ENCODE measurements at regions not wholly inside any gene's neighbourhood (a gene's known extent, or its start where the extent isn't known, plus 50 kb on each side); places are given as distances from the start of the nearest gene placed in this dataset.

DNA sequence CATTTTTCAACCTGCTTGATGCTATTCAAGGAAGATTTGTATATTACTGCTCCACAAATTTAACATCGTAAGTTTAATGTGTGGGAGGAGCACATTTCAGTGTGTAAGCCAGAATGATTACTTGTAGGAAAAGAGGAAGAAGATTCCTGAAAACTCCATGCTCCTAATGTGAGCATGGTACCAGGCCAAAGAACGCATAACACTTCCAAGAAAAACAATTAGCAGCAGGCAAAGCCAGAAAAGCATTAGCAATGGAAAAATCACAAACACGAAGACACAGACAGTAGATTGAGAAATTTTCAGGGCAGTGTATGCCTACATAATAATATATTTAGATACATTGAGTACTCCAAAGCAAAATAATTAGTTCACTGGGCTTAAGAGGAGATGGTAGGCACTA is 96.6 kb upstream of the CBLB start:
- H3K27ac ChIP-seq (ENCODE audit: low read depth, low read length, poor library complexity, severe bottlenecking), result no peak overlapping the region

DNA sequence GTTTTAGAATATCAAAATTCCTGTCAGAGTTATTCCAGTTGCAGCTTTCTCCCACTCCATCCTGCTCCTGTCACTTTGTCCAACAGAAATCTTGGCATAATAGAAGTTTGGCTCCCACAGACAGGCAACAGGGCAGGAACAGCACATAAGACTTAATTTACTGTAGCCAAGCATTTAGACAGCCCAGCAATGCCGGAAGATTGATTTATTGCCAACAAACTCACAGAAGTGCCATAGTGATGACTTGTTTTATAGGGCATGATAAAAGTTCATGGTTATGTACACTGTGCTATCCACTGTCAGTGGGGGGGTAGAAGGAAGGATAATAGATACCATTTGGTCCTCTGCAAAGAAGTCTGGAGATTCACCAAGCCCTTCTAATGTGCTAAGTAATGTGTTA is 98.3 kb upstream of the CBLB start:
- Histone ChIP-seq H4K20me1 (ENCODE audit: insufficient read depth, low read length) (no peaks in the 10 kb centered on the region), H3K9me3 (ENCODE audit: low read length) (peaks cover 3% of the 10 kb centered on the region; the same call in 1 of the 2 replicates), H3K4me3 (ENCODE audit: low read depth, low read length, poor library complexity, severe bottlenecking) (no peak overlapping the region), H3K9me2 (ENCODE audit: low read depth, low read length) (no peaks in the 10 kb centered on the region), H3K4me1 (ENCODE audit: insufficient read depth, low read length, severe bottlenecking) (no peaks in the 10 kb centered on the region), H3K36me3 (ENCODE audit: insufficient read depth, low read length) (no peaks in the 10 kb centered on the region), H3F3A (ENCODE audit: insufficient read depth, low read length) (no peaks in the 10 kb centered on the region), H3K79me2 (ENCODE audit: insufficient read depth, low read length) (no peaks in the 10 kb centered on the region), H2AFZ (ENCODE audit: low read length) (no peak overlapping the region), H3K9ac (ENCODE audit: low read length) (no peak overlapping the region), H3K4me2 (ENCODE audit: low read length) (no peak overlapping the region), H3K27ac (ENCODE audit: low read depth, low read length, poor library complexity, severe bottlenecking) (no peak overlapping the region), H3K27me3 (ENCODE audit: insufficient read depth, low read length) (no peaks in the 10 kb centered on the region)
- TF ChIP-seq, protein P1, sequence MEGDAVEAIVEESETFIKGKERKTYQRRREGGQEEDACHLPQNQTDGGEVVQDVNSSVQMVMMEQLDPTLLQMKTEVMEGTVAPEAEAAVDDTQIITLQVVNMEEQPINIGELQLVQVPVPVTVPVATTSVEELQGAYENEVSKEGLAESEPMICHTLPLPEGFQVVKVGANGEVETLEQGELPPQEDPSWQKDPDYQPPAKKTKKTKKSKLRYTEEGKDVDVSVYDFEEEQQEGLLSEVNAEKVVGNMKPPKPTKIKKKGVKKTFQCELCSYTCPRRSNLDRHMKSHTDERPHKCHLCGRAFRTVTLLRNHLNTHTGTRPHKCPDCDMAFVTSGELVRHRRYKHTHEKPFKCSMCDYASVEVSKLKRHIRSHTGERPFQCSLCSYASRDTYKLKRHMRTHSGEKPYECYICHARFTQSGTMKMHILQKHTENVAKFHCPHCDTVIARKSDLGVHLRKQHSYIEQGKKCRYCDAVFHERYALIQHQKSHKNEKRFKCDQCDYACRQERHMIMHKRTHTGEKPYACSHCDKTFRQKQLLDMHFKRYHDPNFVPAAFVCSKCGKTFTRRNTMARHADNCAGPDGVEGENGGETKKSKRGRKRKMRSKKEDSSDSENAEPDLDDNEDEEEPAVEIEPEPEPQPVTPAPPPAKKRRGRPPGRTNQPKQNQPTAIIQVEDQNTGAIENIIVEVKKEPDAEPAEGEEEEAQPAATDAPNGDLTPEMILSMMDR (IDR thresholded peaks at IDR 0.05; ENCODE audit: low read length), result no peak
- no peak for TF ChIP-seq EZH2 (IDR thresholded peaks at IDR 0.05; ENCODE audit: borderline replicate concordance, low read length)

More for the DNA sequence above, 96.6 kb upstream of the CBLB start:
- Histone ChIP-seq H3K4me1 (ENCODE audit: insufficient read depth, low read length, severe bottlenecking) (no peaks in the 10 kb centered on the region), H4K20me1 (ENCODE audit: insufficient read depth, low read length) (no peaks in the 10 kb centered on the region), H3F3A (ENCODE audit: insufficient read depth, low read length) (no peaks in the 10 kb centered on the region), H3K4me3 (ENCODE audit: low read depth, low read length, poor library complexity, severe bottlenecking) (no peak overlapping the region), H3K9me2 (ENCODE audit: low read depth, low read length) (no peaks in the 10 kb centered on the region), H2AFZ (ENCODE audit: low read length) (no peak overlapping the region), H3K79me2 (ENCODE audit: insufficient read depth, low read length) (no peaks in the 10 kb centered on the region), H3K9me3 (ENCODE audit: low read length) (no peaks in the 10 kb centered on the region), H3K36me3 (ENCODE audit: insufficient read depth, low read length) (no peaks in the 10 kb centered on the region), H3K9ac (ENCODE audit: low read length) (no peak overlapping the region), H3K27me3 (ENCODE audit: insufficient read depth, low read length) (no peaks in the 10 kb centered on the region), H3K4me2 (ENCODE audit: low read length) (no peak overlapping the region)
- TF ChIP-seq, protein P1 (IDR thresholded peaks at IDR 0.05; ENCODE audit: low read length), result no peak
- no peak for TF ChIP-seq EZH2 (IDR thresholded peaks at IDR 0.05; ENCODE audit: borderline replicate concordance, low read length)

DNA sequence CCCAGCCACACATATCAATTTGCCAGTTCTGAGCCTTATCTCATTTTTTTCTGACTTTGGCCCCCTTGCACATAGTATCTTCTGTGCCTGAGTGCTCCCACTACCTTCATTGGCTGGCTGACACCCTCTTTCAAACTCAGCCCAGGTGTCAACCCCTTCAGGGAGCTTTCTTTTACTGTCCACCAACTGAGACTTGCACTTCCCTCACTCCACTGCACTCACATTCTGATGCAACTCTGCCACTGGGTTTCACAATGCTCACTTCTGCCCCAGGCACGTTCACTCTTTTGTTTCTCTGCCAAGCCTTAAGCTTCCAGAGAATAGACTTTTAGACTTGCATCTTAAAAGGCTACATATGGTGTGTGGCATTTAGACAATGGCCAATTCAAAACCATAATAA is 101.5 kb upstream of the CBLB start:
- Histone ChIP-seq H3K9ac (ENCODE audit: low read length) (no peak overlapping the region), H3K4me1 (ENCODE audit: insufficient read depth, low read length, severe bottlenecking) (no peaks in the 10 kb centered on the region), H3K4me2 (ENCODE audit: low read length) (no peak overlapping the region), H3K9me3 (ENCODE audit: low read length) (peaks cover 3% of the 10 kb centered on the region; the same call in 1 of the 2 replicates), H3K36me3 (ENCODE audit: insufficient read depth, low read length) (no peaks in the 10 kb centered on the region), H3K4me3 (ENCODE audit: low read depth, low read length, poor library complexity, severe bottlenecking) (no peak overlapping the region), H2AFZ (ENCODE audit: low read length) (no peak overlapping the region), H3K9me2 (ENCODE audit: low read depth, low read length) (no peaks in the 10 kb centered on the region), H3K27ac (ENCODE audit: low read depth, low read length, poor library complexity, severe bottlenecking) (no peak overlapping the region), H3K79me2 (ENCODE audit: insufficient read depth, low read length) (no peaks in the 10 kb centered on the region), H3K27me3 (ENCODE audit: insufficient read depth, low read length) (no peaks in the 10 kb centered on the region), H3F3A (ENCODE audit: insufficient read depth, low read length) (no peaks in the 10 kb centered on the region), H4K20me1 (ENCODE audit: insufficient read depth, low read length) (no peaks in the 10 kb centered on the region)
- no peak for TF ChIP-seq EZH2 (IDR thresholded peaks at IDR 0.05; ENCODE audit: borderline replicate concordance, low read length)
- TF ChIP-seq, protein P1 (IDR thresholded peaks at IDR 0.05; ENCODE audit: low read length), result no peak

All from OCI-LY1 (cell line).